ENCODE measurements at regions not wholly inside any gene's neighbourhood (a gene's known extent, or its start where the extent isn't known, plus 50 kb on each side); places are given as distances from the start of the nearest gene placed in this dataset.

GRCh38 chr10:57014758-57015157 lies 653.7 kb upstream of the ZWINT start:
- TF ChIP-seq CTCF (IDR thresholded peaks at IDR 0.05; ENCODE audit: extremely low read depth, missing control alignments), result no peak
- no peak for DNase-seq (ENCODE audit: low spot score)

GRCh38 chr10:57008189-57008588 lies 647.1 kb upstream of the ZWINT start:
- no peak for TF ChIP-seq CTCF (IDR thresholded peaks at IDR 0.05; ENCODE audit: extremely low read depth, missing control alignments)
- DNase-seq (ENCODE audit: low spot score), result no peak

- no peak for TF ChIP-seq CTCF (IDR thresholded peaks at IDR 0.05; ENCODE audit: extremely low read depth, missing control alignments)
- DNase-seq (ENCODE audit: low spot score), result no peak
Observed at GRCh38 chr10:56991591-56992069, 630.6 kb upstream of the ZWINT start.

GRCh38 chr10:56975513-56975912 lies 614.5 kb upstream of the ZWINT start:
- TF ChIP-seq CTCF (IDR thresholded peaks at IDR 0.05; ENCODE audit: extremely low read depth, missing control alignments), result no peak
- no peak for DNase-seq (ENCODE audit: low spot score)

- TF ChIP-seq CTCF (IDR thresholded peaks at IDR 0.05; ENCODE audit: extremely low read depth, missing control alignments), result no peak
- DNase-seq (ENCODE audit: low spot score), result no peak
Observed at GRCh38 chr10:56973766-56974165, 612.7 kb upstream of the ZWINT start.

GRCh38 chr10:56943221-56943755 lies 582.2 kb upstream of the ZWINT start:
- no peak for DNase-seq (ENCODE audit: low spot score)
- no peak for TF ChIP-seq CTCF (IDR thresholded peaks at IDR 0.05; ENCODE audit: extremely low read depth, missing control alignments)

GRCh38 chr10:56934515-56934914 lies 573.5 kb upstream of the ZWINT start:
- no peak for DNase-seq (ENCODE audit: low spot score)

More at GRCh38 chr10:56934515-56934914, 573.5 kb upstream of the ZWINT start:
- no peak for TF ChIP-seq CTCF (IDR thresholded peaks at IDR 0.05; ENCODE audit: extremely low read depth, missing control alignments)
